ENCODE measurements at regions not wholly inside any gene's neighbourhood (a gene's known extent, or its start where the extent isn't known, plus 50 kb on each side); places are given as distances from the start of the nearest gene placed in this dataset.

- no peak for TF ChIP-seq ZNF462 (CRISPR knock-in tag; IDR thresholded peaks at IDR 0.05)
- no peak for TF ChIP-seq ZNF114 (CRISPR knock-in tag; IDR thresholded peaks at IDR 0.05)
- no peak for TF ChIP-seq NANOG (IDR thresholded peaks at IDR 0.05; ENCODE audit: borderline replicate concordance)
Measured at GRCh38 chr4:27387711-27388110, 527.1 kb downstream of the STIM2 start (continued).

GRCh38 chr4:27397886-27398285 lies 537.2 kb downstream of the STIM2 start:
- no peaks in the 10 kb centered on the region for H3K9me2 ChIP-seq (ENCODE audit: insufficient read depth)
- no peak for ATAC-seq
- no peak overlapping the region for H3K4me3 ChIP-seq
- H3K79me2 ChIP-seq (replicated peaks; ENCODE audit: insufficient read depth) = no peaks in the 10 kb centered on the region
- no peaks in the 10 kb centered on the region for H3K27me3 ChIP-seq (ENCODE audit: insufficient read depth)
- Mint-ChIP-seq H3K36me3 (ENCODE audit: low read depth) (peaks cover 7% of the 10 kb centered on the region; the same call in 2 of the 3 replicates), H3K9me3 (peaks cover 25% of the 10 kb centered on the region), H3K27ac (no peak overlapping the region), H3K4me3 (no peak overlapping the region), H3K27me3 (ENCODE audit: insufficient read depth, low read depth, poor library complexity) (peaks cover 2% of the 10 kb centered on the region), H3K4me1 (no peaks in the 10 kb centered on the region)
- 0 out of 2 replicates have a peak, but pooled peaks cover 3% of the 10 kb centered on the region for H3K36me3 ChIP-seq (ENCODE audit: insufficient read depth)
- no peak overlapping the region for H2AFZ ChIP-seq
- no peak overlapping the region for H3K27ac ChIP-seq (ENCODE audit: low read depth)
- H3K4me2 ChIP-seq = no peak overlapping the region
- H4K20me1 ChIP-seq (replicated peaks; ENCODE audit: insufficient read depth) = no peaks in the 10 kb centered on the region
- TF ChIP-seq ZNF331 (CRISPR knock-in tag; IDR thresholded peaks at IDR 0.05; ENCODE audit: low read depth) = no peak
- TF ChIP-seq CREB1 (CRISPR knock-in tag; IDR thresholded peaks at IDR 0.05; ENCODE audit: low read depth) = no peak
- TF ChIP-seq JUNB (IDR thresholded peaks at IDR 0.05; ENCODE audit: unreplicated experiment) = no peak
- no peak for DNase-seq (ENCODE audit: low spot score)
- H3F3A ChIP-seq (replicated peaks; ENCODE audit: low read depth) = no peaks in the 10 kb centered on the region
- H3K4me1 ChIP-seq (ENCODE audit: insufficient read depth) = no peaks in the 10 kb centered on the region
